ENCODE measurements at regions not wholly inside any gene's neighbourhood (a gene's known extent, or its start where the extent isn't known, plus 50 kb on each side); places are given as distances from the start of the nearest gene placed in this dataset.

DNA sequence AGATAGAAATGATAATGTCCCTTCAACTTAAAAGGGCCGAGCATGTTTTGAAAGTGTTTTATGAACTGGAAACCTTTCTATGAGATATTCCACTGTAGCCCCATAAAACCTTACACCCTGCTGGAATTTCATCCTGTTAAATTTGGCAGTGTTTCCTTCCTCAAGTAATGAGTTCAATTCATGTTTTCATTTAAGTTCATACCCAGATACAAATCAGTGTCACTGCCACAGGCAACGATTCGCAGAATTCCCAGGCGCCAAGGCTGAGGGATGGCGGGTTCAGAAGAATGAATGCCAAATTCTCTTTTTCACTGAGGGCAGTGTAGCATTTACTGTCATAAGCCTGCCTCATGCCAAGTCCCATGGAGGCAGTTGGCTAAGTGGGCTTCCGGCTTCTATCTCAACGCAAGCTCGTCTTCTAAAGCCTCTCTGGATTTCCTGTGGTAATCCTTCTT, 511.8 kb upstream of the ID4 start:
- TF ChIP-seq CHD2 (IDR thresholded peaks at IDR 0.05; ENCODE audit: low read length, partially characterized antibody) (no peak), GABPA (IDR thresholded peaks at IDR 0.05; ENCODE audit: low read depth) (no peak), SMC3 (IDR thresholded peaks at IDR 0.05; ENCODE audit: low read depth, low read length) (no peak), CTCF (IDR thresholded peaks at IDR 0.05) (no peak), POLR2AphosphoS5 (IDR thresholded peaks at IDR 0.05; ENCODE audit: low read depth, low read length) (no peak), EP300 (IDR thresholded peaks at IDR 0.05; ENCODE audit: borderline replicate concordance in 1 of 2, low read depth in 1 of 2, low read length in 1 of 2) (no peak), TAF1 (IDR thresholded peaks at IDR 0.05; ENCODE audit: borderline replicate concordance, low read depth, low read length) (no peak), NRF1 (IDR thresholded peaks at IDR 0.05; ENCODE audit: low read depth, low read length) (no peak), USF1 (IDR thresholded peaks at IDR 0.05; ENCODE audit: borderline replicate concordance, low read depth) (no peak)
- TF ChIP-seq, protein P1, sequence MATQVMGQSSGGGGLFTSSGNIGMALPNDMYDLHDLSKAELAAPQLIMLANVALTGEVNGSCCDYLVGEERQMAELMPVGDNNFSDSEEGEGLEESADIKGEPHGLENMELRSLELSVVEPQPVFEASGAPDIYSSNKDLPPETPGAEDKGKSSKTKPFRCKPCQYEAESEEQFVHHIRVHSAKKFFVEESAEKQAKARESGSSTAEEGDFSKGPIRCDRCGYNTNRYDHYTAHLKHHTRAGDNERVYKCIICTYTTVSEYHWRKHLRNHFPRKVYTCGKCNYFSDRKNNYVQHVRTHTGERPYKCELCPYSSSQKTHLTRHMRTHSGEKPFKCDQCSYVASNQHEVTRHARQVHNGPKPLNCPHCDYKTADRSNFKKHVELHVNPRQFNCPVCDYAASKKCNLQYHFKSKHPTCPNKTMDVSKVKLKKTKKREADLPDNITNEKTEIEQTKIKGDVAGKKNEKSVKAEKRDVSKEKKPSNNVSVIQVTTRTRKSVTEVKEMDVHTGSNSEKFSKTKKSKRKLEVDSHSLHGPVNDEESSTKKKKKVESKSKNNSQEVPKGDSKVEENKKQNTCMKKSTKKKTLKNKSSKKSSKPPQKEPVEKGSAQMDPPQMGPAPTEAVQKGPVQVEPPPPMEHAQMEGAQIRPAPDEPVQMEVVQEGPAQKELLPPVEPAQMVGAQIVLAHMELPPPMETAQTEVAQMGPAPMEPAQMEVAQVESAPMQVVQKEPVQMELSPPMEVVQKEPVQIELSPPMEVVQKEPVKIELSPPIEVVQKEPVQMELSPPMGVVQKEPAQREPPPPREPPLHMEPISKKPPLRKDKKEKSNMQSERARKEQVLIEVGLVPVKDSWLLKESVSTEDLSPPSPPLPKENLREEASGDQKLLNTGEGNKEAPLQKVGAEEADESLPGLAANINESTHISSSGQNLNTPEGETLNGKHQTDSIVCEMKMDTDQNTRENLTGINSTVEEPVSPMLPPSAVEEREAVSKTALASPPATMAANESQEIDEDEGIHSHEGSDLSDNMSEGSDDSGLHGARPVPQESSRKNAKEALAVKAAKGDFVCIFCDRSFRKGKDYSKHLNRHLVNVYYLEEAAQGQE (IDR thresholded peaks at IDR 0.05; ENCODE audit: low read depth, low read length): no peak
- TF ChIP-seq, protein P2, sequence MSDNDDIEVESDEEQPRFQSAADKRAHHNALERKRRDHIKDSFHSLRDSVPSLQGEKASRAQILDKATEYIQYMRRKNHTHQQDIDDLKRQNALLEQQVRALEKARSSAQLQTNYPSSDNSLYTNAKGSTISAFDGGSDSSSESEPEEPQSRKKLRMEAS (IDR thresholded peaks at IDR 0.05; ENCODE audit: low read depth): no peak
